Adrenal gland (tissue), 5 donors: ENCODE measurements at regions not wholly inside any gene's neighbourhood (a gene's known extent, or its start where the extent isn't known, plus 50 kb on each side); places are given as distances from the start of the nearest gene placed in this dataset.

Source experiments
- POLR2A ChIP-seq, 2 donors: fragments of 450-650 bp; IDR thresholded peaks; one replicate each; pipeline ENCODE4 v1.6.1; 2017; ENCODE audit warnings: antibody characterized with exemption in 2 of 2, mild to moderate bottlenecking in 2 of 2, moderate library complexity in 1 of 2
- TF ChIP-seq, protein P1 (sequence below), 6 experiments: fragments of 450-650 bp in 4 of 6; fragments of 200-600 bp in 2 of 6; sonication (generic) in 1 of 6; IDR thresholded peaks; 1 replicate in 5 of 6; 2 replicates in 1 of 6; pipeline versions ENCODE4 v1.5.1 to v1.8.0; 2016 to 2021; ENCODE audit warnings: antibody characterized with exemption in 6 of 6, mild to moderate bottlenecking in 2 of 6, moderate library complexity in 1 of 6
- donor health status: DM: no; HTN: no; CAD: no.

- TF ChIP-seq, protein P1, sequence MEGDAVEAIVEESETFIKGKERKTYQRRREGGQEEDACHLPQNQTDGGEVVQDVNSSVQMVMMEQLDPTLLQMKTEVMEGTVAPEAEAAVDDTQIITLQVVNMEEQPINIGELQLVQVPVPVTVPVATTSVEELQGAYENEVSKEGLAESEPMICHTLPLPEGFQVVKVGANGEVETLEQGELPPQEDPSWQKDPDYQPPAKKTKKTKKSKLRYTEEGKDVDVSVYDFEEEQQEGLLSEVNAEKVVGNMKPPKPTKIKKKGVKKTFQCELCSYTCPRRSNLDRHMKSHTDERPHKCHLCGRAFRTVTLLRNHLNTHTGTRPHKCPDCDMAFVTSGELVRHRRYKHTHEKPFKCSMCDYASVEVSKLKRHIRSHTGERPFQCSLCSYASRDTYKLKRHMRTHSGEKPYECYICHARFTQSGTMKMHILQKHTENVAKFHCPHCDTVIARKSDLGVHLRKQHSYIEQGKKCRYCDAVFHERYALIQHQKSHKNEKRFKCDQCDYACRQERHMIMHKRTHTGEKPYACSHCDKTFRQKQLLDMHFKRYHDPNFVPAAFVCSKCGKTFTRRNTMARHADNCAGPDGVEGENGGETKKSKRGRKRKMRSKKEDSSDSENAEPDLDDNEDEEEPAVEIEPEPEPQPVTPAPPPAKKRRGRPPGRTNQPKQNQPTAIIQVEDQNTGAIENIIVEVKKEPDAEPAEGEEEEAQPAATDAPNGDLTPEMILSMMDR (IDR thresholded peaks at IDR 0.05), result no peak
- no peak for TF ChIP-seq POLR2A (IDR thresholded peaks at IDR 0.05)
Measured at GRCh38 chr6:147954938-147955337, 387.7 kb upstream of the SASH1 start.
